Activated naive CD4-positive, alpha-beta T cell treated with anti-CD3 and anti-CD28 coated beads for 36 hours (primary cell): ENCODE measurements at regions not wholly inside any gene's neighbourhood (a gene's known extent, or its start where the extent isn't known, plus 50 kb on each side); places are given as distances from the start of the nearest gene placed in this dataset.
"Not testable (repeated sequence)": the region's sequence is repeated elsewhere in the genome, so short reads cannot be mapped to it uniquely, and the experiment has no call there.

Experiments used
- CTCF ChIA-PET: fragments of 350-600 bp; sonication (Branson Sonifier 250); formaldehyde crosslinking; loops from one replicate; lab custom pipeline; 2021; ENCODE audit warnings: antibody characterized with exemption; lab: Charles Lee
- DNase-seq: peaks from one replicate; pipeline ENCODE4 v3.0.0-alpha.2; 2020
- H3K27ac Mint-ChIP-seq: one replicate; pipeline ENCODE4 v1.8.0; 2021; ENCODE audit warnings: mild to moderate bottlenecking, mixed read lengths
- H3K27me3 Mint-ChIP-seq: one replicate; pipeline ENCODE4 v1.8.0; 2021; ENCODE audit warnings: low read depth, mixed read lengths
- H3K36me3 Mint-ChIP-seq: one replicate; pipeline ENCODE4 v1.8.0; 2021; ENCODE audit warnings: low read depth, mixed read lengths
- H3K4me1 Mint-ChIP-seq: one replicate; pipeline ENCODE4 v1.8.0; 2021; ENCODE audit warnings: low read depth, mixed read lengths
- H3K4me3 Mint-ChIP-seq: one replicate; pipeline ENCODE4 v1.8.0; 2021; ENCODE audit warnings: mild to moderate bottlenecking, moderate library complexity, mixed read lengths
- H3K9me3 Mint-ChIP-seq: one replicate; pipeline ENCODE4 v1.8.0; 2021; ENCODE audit warnings: mixed read lengths
- intact Hi-C: fragments of 100-400 bp; cut with micrococcal nuclease; formaldehyde crosslinking; loops from one replicate; pipeline ENCODE4 v1.15.1; 2023

DNA sequence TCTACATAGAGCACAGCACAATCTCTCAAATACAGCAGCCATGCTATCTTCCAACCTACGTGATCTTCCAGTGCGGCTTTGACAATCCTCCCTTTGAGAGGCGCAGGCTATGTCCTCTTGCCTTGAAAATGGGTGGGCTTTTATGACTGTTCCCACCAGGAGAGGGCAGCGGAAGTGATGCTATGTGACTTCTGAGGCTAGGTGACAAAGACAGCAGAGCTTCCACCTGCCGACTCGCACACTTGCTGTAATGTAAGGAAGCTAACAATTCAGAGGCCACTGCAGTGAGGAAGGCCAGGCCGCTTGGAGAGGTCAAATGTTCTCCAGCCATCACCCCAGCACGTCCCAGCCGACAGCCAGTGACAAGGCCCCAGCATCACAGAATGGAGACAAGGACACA lies 65.8 kb downstream of the MRPL57 start:
- Mint-ChIP-seq H3K36me3 (no peaks in the 10 kb centered on the region), H3K27ac (no peak overlapping the region), H3K9me3 (no peaks in the 10 kb centered on the region), H3K4me1 (peaks cover 16% of the 10 kb centered on the region), H3K4me3 (no peak overlapping the region), H3K27me3 (peaks cover 7% of the 10 kb centered on the region)
- CTCF ChIA-PET = interaction anchor here (1.1 kb wide), 1 partner anchor 235 kb away, joined by 3 read pairs; no protein-coding TSS in a partner anchor
- intact Hi-C loops = no loop called here
- no peak for DNase-seq

GRCh38 chr13:21243045-21243897 lies 66.8 kb downstream of the MRPL57 start:
- peaks cover 16% of the 10 kb centered on the region for H3K4me1 Mint-ChIP-seq
- DNase-seq = no peak
- CTCF ChIA-PET = no interaction called here

DNA sequence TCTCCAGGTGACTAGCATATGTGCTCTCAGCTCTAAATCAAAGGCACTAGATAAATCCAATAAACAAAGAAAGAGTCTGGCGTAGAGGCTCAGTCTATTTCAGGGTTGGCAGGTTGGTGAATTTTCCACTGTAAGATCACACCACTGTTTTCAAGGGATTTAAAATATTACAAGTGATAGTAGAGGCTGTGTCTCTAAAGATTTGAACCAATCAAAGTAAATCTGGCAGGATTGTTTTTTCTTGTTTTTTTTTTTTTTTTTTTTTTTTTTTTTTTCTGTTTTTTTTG lies 67.4 kb downstream of the MRPL57 start:
- not testable (repeated sequence) for H3K36me3 Mint-ChIP-seq

More at GRCh38 chr13:21243045-21243897, 66.8 kb downstream of the MRPL57 start:
- no peaks in the 10 kb centered on the region for H3K9me3 Mint-ChIP-seq
- intact Hi-C loops = no loop called here
- H3K4me3 Mint-ChIP-seq = no peak overlapping the region
- no peak overlapping the region for H3K27ac Mint-ChIP-seq
- no peaks in the 10 kb centered on the region for H3K36me3 Mint-ChIP-seq
- peaks cover 7% of the 10 kb centered on the region for H3K27me3 Mint-ChIP-seq

DNA sequence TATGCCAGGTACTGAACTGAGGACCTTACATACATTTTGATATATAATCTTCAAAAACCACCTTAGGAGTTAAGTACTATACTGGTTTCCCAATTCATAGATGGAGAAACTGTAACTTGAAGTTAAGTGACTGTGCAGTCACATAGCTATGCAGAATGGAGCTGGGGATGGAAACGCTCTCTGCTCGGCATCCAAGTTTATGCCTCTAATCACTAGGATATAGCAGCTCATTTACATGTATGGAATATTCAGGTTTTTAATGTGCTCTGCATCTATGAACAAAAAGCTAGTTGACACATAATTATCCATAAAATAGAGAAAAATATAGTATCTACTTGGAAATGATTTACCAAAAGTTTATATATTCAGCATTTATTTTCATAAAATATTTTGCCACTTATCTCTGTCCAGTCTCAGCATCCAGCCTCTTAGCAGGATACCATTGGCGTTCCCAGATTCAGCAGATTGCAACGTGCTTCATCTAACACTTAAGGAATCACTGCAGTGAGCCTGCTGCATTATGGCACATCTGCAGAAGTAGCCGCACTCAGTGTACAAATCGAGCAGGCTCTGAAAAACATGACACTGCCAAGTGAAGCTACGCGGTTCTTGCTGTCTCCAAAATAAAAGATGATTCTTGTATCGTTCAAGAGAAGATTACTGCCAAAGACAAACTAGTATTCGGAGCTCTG lies 70.4 kb downstream of the MRPL57 start:
- no peaks in the 10 kb centered on the region for H3K36me3 Mint-ChIP-seq
- intact Hi-C loops = no loop called here
- no peak overlapping the region for H3K27ac Mint-ChIP-seq
- H3K27me3 Mint-ChIP-seq = peaks cover 4% of the 10 kb centered on the region
- peaks cover 9% of the 10 kb centered on the region for H3K4me1 Mint-ChIP-seq
- no peak overlapping the region for H3K4me3 Mint-ChIP-seq
- H3K9me3 Mint-ChIP-seq = no peaks in the 10 kb centered on the region
- CTCF ChIA-PET = interaction anchor here (1.4 to 1.5 kb wide), 2 partner anchors 9 to 230 kb away, joined by 4 read pairs; no protein-coding TSS in a partner anchor
- DNase-seq = no peak

More for the DNA sequence above, 67.4 kb downstream of the MRPL57 start:
- intact Hi-C loops, DNase-seq, CTCF ChIA-PET, H3K9me3 Mint-ChIP-seq, H3K27ac Mint-ChIP-seq, H3K27me3 Mint-ChIP-seq, H3K4me3 Mint-ChIP-seq: not testable (repeated sequence)
- peaks cover 16% of the 10 kb centered on the region for H3K4me1 Mint-ChIP-seq

DNA sequence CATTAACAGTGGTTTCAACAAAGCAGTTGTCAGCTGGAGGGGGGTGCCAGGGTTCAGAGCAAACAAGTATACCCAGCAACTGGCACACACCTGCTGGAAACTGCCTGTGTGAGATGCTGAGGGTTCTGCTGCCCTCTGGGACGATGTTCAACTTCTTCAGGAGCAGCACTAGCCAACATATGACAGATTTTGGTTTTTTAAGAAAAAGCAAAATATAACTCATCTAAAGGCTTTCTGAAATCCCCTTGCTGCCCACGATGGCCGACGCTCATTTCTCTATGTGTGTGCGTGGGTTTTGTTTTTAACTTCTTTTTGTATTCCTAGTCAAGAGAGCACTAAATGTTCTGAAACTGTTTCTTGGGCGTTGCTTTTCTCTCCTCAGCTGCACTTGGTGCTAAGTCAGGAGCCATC lies 79.9 kb downstream of the MRPL57 start:
- no peaks in the 10 kb centered on the region for H3K36me3 Mint-ChIP-seq
- peaks cover 3% of the 10 kb centered on the region for H3K4me1 Mint-ChIP-seq
- no peaks in the 10 kb centered on the region for H3K27me3 Mint-ChIP-seq
- intact Hi-C loops = no loop called here
- no peak for DNase-seq
- CTCF ChIA-PET = no interaction called here
- H3K27ac Mint-ChIP-seq = no peak overlapping the region
- no peak overlapping the region for H3K4me3 Mint-ChIP-seq
- H3K9me3 Mint-ChIP-seq = no peaks in the 10 kb centered on the region

DNA sequence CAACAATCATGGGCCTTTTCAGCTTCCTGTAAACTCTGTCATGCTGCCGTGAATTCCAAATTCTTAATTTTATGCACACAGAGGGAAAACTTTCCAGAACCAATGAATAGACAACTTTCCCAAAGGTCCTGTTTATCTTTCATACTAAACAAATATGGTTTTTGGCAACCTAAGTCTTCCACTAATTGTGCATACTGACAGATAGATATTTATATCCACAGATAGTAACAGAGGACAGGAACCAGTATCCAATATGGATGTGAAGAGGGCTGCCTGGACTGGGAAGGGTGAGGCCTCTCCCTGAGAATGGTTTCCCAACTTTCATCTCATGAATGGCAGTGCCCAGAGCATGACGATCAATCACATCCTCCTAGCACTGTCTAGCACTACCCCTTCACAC lies 80.4 kb downstream of the MRPL57 start:
- H3K4me1 Mint-ChIP-seq = peaks cover 3% of the 10 kb centered on the region
- H3K36me3 Mint-ChIP-seq = no peaks in the 10 kb centered on the region
- intact Hi-C loops = no loop called here
- no peaks in the 10 kb centered on the region for H3K27me3 Mint-ChIP-seq
- CTCF ChIA-PET = no interaction called here
- no peak overlapping the region for H3K4me3 Mint-ChIP-seq
- no peak overlapping the region for H3K27ac Mint-ChIP-seq
- H3K9me3 Mint-ChIP-seq = no peaks in the 10 kb centered on the region
- no peak for DNase-seq

GRCh38 chr13:21259571-21260455 lies 83.4 kb downstream of the MRPL57 start:
- Mint-ChIP-seq H3K36me3 (no peaks in the 10 kb centered on the region), H3K27ac (no peak overlapping the region), H3K9me3 (no peaks in the 10 kb centered on the region), H3K4me1 (peaks cover 3% of the 10 kb centered on the region), H3K27me3 (no peaks in the 10 kb centered on the region), H3K4me3 (no peak overlapping the region)
- intact Hi-C loops = no loop called here
- CTCF ChIA-PET = no interaction called here
- no peak for DNase-seq

DNA sequence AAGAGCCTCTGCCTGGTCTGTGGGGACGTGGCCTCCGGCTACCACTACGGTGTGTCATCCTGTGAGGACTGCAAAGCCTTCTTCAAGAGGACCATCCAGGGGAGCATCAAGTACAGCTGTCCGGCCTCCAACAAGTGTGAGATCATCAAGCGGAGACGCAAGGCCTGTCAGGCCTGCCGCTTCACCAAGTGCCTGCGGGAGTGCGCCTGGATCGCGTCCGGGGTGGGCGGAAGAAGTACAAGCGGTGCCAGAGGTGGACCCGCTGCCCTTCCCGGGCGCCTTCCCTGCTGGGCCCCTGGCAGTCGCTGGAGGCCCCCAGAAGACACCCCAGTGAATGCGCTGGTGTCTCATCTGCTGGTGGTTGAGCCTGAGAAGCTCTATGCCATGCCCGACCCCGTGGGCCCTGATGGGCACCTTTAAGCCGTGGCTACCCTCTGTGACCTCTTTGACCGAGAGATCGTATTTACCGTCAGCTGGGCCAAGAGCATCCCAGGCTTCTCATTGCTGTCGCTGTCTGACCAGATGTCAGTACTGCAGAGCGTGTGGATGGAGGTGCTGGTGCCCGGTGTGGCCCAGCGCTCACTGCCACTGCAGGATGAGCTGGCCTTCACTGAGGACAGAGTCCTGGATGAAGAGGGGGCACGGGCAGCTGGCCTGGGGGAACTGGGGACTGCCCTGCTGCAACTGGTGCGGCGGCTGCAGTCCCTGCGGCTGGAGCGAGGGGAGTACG lies 84.3 kb downstream of the MRPL57 start:
- CTCF ChIA-PET = interaction anchor here (0.6 kb wide), 1 partner anchor 766 kb away, joined by 3 read pairs; no protein-coding TSS in a partner anchor
- DNase-seq, intact Hi-C loops, H3K4me3 Mint-ChIP-seq, H3K27me3 Mint-ChIP-seq, H3K27ac Mint-ChIP-seq, H3K4me1 Mint-ChIP-seq, H3K9me3 Mint-ChIP-seq, H3K36me3 Mint-ChIP-seq: not testable (repeated sequence)

DNA sequence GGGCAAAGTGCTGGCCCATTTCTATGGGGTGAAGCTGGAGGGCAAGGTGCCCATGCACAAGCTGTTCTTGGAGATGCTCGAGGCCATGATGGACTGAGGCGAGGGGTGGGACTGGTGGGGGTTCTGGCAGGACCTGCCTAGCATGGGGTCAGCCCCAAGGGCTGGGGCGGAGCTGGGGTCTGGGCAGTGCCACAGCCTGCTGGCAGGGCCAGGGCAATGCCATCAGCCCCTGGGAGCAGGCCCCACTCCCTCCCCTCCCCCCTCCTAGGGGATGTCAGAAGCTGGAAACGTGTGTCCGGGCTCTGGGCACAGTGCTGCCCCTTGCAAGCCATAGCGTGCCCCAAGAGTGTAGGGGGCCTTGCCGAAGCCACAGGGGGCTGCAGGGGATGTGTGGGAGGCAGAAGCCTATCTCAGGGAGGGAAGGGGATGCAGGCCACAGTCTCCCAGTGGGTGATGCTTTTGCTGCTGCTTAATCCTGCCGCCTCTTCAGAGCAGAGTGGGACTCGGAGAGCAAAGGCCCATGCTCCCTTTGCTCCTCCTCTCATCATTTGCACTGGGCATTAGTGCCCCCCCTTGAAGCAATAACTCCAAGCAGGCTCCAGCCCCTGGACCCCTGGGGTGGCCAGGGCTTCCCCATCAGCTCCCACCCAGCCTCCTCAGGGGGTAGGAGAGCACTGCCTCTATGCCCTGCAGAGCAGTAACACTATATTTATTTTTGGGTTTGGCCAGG lies 85.2 kb downstream of the MRPL57 start:
- H3K4me1 Mint-ChIP-seq, CTCF ChIA-PET, intact Hi-C loops, DNase-seq, H3K27ac Mint-ChIP-seq, H3K27me3 Mint-ChIP-seq, H3K9me3 Mint-ChIP-seq, H3K4me3 Mint-ChIP-seq, H3K36me3 Mint-ChIP-seq: not testable (repeated sequence)

- H3K4me3 Mint-ChIP-seq, intact Hi-C loops, DNase-seq, H3K36me3 Mint-ChIP-seq, CTCF ChIA-PET, H3K27ac Mint-ChIP-seq, H3K27me3 Mint-ChIP-seq, H3K4me1 Mint-ChIP-seq, H3K9me3 Mint-ChIP-seq: not testable (repeated sequence)
Measured at GRCh38 chr13:21263909-21264308, 87.5 kb downstream of the MRPL57 start.

GRCh38 chr13:21268485-21268884 lies 92.0 kb downstream of the MRPL57 start:
- H3K9me3 Mint-ChIP-seq, H3K27me3 Mint-ChIP-seq, H3K4me1 Mint-ChIP-seq, H3K4me3 Mint-ChIP-seq, H3K36me3 Mint-ChIP-seq, DNase-seq, intact Hi-C loops, H3K27ac Mint-ChIP-seq, CTCF ChIA-PET: not testable (repeated sequence)
